ENCODE measurements at regions not wholly inside any gene's neighbourhood (a gene's known extent, or its start where the extent isn't known, plus 50 kb on each side); places are given as distances from the start of the nearest gene placed in this dataset.

DNA sequence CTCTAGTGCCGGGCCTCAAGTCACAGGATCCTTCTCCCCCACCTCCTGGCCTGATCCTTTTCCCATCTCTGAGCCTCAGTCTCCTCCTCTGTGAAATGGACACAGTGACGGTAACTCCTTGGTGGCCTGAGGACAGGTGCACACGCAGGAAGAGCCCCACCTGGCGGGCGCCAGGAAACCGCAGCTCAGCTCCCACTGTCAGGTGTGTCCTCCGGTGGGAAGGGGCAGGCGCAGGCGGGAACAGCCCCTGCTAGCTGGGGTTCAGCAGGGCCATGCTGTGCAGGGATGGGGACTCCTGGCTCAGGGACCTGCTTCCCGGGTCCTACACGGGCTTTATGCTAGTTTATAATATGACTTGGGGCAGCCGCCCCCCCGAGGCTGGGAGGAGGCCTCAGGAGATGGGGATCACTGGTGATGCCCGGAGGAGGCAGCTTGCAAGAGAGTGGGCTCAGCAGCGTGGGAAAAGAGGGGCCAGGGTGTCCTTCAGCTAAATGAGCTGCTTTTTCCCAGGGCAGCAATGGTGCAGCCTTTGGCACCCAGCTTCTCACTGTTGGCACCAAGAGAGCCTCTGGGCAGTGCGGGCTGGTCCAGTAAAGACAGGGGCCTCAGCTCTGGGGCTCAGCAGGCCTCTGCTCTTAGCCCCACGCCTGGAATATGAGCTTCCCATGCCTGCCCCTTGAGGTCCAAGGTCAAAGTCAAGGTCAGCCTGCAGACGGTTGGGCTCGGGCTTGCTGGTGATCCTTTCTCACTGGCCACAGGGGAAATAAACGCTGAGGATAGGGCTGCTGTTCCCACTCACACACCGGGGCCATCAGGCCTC, 68.0 kb upstream of the FAM20C start:
- ChIA-PET CTCF (no interaction called here), POLR2A (interaction anchor here (0.6 kb wide), 2 partner anchors 14 to 651 kb away, joined by 3 read pairs; no protein-coding TSS in a partner anchor)
- Histone ChIP-seq H3K9me3 (ENCODE audit: control extremely low read depth in 1 of 5, control insufficient read depth in 4 of 5, insufficient read depth in 2 of 5, low read depth in 1 of 5, low read length in 4 of 5) (no peaks in the 10 kb centered on the region), H3K27me3 (replicated peaks in 2 of 5; ENCODE audit: control insufficient read depth in 4 of 5, insufficient read depth in 5 of 5, low read length in 4 of 5) (no peaks in the 10 kb centered on the region), H3K36me3 (ENCODE audit: control insufficient read depth in 4 of 4, insufficient read depth in 4 of 4, low read length in 3 of 4) (no peaks in the 10 kb centered on the region), H3K27ac (ENCODE audit: insufficient read depth in 1 of 2, low read depth in 1 of 2, low read length in 2 of 2, poor library complexity in 1 of 2, severe bottlenecking in 2 of 2) (no peak overlapping the region), H3K4me1 (ENCODE audit: control extremely low read depth in 1 of 4, control insufficient read depth in 4 of 4, insufficient read depth in 4 of 4, low read length in 3 of 4) (peaks cover 0 to 8% (median 8%) of the 10 kb centered on the region in 4 experiments), H3K4me3 (ENCODE audit: control insufficient read depth in 1 of 7, extremely low read depth in 1 of 7, insufficient read depth in 4 of 7, low read depth in 2 of 7, low read length in 6 of 7) (no peak overlapping the region)
- DNase-seq, result no peak
- WGBS (ENCODE audit: insufficient coverage), result 97% methylated on average over 19 of the region's 21 CpGs

DNA sequence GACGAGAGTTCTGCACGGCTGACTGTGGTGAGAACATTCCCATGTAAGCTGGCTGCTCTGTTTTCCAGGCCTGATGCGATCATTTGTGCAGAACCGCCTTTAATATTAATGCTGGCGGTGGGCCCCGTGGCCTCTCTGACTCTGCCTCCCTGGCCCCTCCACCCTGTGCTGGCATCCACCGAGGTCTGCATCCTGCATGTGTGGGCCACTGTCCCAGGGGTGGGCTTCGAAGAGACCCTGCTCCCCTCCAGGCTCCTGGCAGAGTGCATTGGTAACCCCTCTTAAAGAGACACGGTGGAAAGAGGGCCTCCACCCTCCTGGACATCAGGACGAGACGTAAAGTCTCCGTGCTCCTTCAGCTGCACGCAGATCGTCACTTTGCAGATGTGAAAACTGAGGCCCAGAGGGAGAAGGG, 67.3 kb upstream of the FAM20C start:
- 96% methylated on average over 14 of the region's 14 CpGs for WGBS (ENCODE audit: insufficient coverage)
- ChIA-PET CTCF (no interaction called here), POLR2A (interaction anchor here (0.6 kb wide), 2 partner anchors 15 to 651 kb away, joined by 3 read pairs; no protein-coding TSS in a partner anchor)
- Histone ChIP-seq H3K36me3 (ENCODE audit: control insufficient read depth in 4 of 4, insufficient read depth in 4 of 4, low read length in 3 of 4) (no peaks in the 10 kb centered on the region), H3K27ac (ENCODE audit: insufficient read depth in 1 of 2, low read depth in 1 of 2, low read length in 2 of 2, poor library complexity in 1 of 2, severe bottlenecking in 2 of 2) (no peak overlapping the region), H3K4me3 (ENCODE audit: control insufficient read depth in 1 of 7, extremely low read depth in 1 of 7, insufficient read depth in 4 of 7, low read depth in 2 of 7, low read length in 6 of 7) (no peak overlapping the region), H3K9me3 (ENCODE audit: control extremely low read depth in 1 of 5, control insufficient read depth in 4 of 5, insufficient read depth in 2 of 5, low read depth in 1 of 5, low read length in 4 of 5) (no peaks in the 10 kb centered on the region), H3K27me3 (replicated peaks in 2 of 5; ENCODE audit: control insufficient read depth in 4 of 5, insufficient read depth in 5 of 5, low read length in 4 of 5) (no peaks in the 10 kb centered on the region), H3K4me1 (ENCODE audit: control extremely low read depth in 1 of 4, control insufficient read depth in 4 of 4, insufficient read depth in 4 of 4, low read length in 3 of 4) (peaks cover 0 to 1% (median under 1%) of the 10 kb centered on the region in 4 experiments)
- DNase-seq, result no peak

DNA sequence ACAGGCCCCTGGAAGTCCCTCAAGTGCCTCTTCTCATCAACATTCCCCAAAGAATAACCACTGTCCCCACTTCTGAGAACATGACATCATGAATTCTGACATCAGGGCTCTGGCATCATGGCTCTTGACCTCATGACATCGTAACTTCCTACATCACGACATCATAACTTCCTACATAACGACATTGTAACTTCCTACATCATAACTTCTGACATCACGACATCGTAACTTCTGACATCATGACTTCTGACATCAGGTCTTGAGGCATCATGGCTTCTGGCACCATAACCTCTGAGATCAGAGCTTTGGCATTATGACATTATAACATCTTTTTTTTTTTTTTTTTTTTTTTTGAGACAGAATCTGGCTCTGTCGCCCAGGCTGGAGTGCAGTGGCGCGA, 66.7 kb upstream of the FAM20C start:
- no peaks in the 10 kb centered on the region for H3K9me3 ChIP-seq (ENCODE audit: control extremely low read depth in 1 of 5, control insufficient read depth in 4 of 5, insufficient read depth in 2 of 5, low read depth in 1 of 5, low read length in 4 of 5)
- CTCF ChIA-PET, result no interaction called here
- H3K36me3 ChIP-seq (ENCODE audit: control insufficient read depth in 4 of 4, insufficient read depth in 4 of 4, low read length in 3 of 4), result no peaks in the 10 kb centered on the region
- no peaks in the 10 kb centered on the region for H3K4me1 ChIP-seq (ENCODE audit: control extremely low read depth in 1 of 4, control insufficient read depth in 4 of 4, insufficient read depth in 4 of 4, low read length in 3 of 4)
- 96% methylated on average over 5 of the region's 8 CpGs for WGBS (ENCODE audit: insufficient coverage)
- DNase-seq, result peak in 1 of 3 donors; percentile 17
- H3K27ac ChIP-seq (ENCODE audit: insufficient read depth in 1 of 2, low read depth in 1 of 2, low read length in 2 of 2, poor library complexity in 1 of 2, severe bottlenecking in 2 of 2), result no peak overlapping the region
- no peaks in the 10 kb centered on the region for H3K27me3 ChIP-seq (replicated peaks in 2 of 5; ENCODE audit: control insufficient read depth in 4 of 5, insufficient read depth in 5 of 5, low read length in 4 of 5)
- H3K4me3 ChIP-seq (ENCODE audit: control insufficient read depth in 1 of 7, extremely low read depth in 1 of 7, insufficient read depth in 4 of 7, low read depth in 2 of 7, low read length in 6 of 7), result no peak overlapping the region
- POLR2A ChIA-PET, result no interaction called here

DNA sequence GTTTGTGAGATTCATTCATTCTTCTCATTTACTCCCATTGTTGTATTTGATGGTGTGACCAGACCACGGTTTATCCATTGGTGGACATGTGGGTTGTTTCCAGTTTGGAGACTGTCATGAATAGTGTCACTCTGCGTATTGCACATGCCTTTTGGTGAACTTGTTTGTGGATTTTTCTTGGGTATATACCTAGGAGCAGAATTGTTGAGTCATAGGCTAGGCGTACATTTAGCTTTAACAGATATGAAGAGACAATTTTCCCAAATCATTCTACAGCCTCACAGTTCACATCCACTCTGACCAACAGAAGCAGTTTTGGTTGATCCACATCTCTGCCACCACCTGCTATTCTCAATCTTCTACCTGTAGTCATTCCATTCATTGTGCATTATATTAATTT, 66.0 kb upstream of the FAM20C start:
- H3K9me3 ChIP-seq (ENCODE audit: control extremely low read depth in 1 of 5, control insufficient read depth in 4 of 5, insufficient read depth in 2 of 5, low read depth in 1 of 5, low read length in 4 of 5), result no peaks in the 10 kb centered on the region
- no peaks in the 10 kb centered on the region for H3K36me3 ChIP-seq (ENCODE audit: control insufficient read depth in 4 of 4, insufficient read depth in 4 of 4, low read length in 3 of 4)
- H3K27me3 ChIP-seq (replicated peaks in 2 of 5; ENCODE audit: control insufficient read depth in 4 of 5, insufficient read depth in 5 of 5, low read length in 4 of 5), result no peaks in the 10 kb centered on the region
- ChIA-PET POLR2A (no interaction called here), CTCF (no interaction called here)
- DNase-seq, result no peak
- H3K27ac ChIP-seq (ENCODE audit: insufficient read depth in 1 of 2, low read depth in 1 of 2, low read length in 2 of 2, poor library complexity in 1 of 2, severe bottlenecking in 2 of 2), result no peak overlapping the region
- no peaks in the 10 kb centered on the region for H3K4me1 ChIP-seq (ENCODE audit: control extremely low read depth in 1 of 4, control insufficient read depth in 4 of 4, insufficient read depth in 4 of 4, low read length in 3 of 4)
- WGBS (ENCODE audit: insufficient coverage), result no CpG with 5 or more reads among the region's 3 CpGs
- H3K4me3 ChIP-seq (ENCODE audit: control insufficient read depth in 1 of 7, extremely low read depth in 1 of 7, insufficient read depth in 4 of 7, low read depth in 2 of 7, low read length in 6 of 7), result no peak overlapping the region

DNA sequence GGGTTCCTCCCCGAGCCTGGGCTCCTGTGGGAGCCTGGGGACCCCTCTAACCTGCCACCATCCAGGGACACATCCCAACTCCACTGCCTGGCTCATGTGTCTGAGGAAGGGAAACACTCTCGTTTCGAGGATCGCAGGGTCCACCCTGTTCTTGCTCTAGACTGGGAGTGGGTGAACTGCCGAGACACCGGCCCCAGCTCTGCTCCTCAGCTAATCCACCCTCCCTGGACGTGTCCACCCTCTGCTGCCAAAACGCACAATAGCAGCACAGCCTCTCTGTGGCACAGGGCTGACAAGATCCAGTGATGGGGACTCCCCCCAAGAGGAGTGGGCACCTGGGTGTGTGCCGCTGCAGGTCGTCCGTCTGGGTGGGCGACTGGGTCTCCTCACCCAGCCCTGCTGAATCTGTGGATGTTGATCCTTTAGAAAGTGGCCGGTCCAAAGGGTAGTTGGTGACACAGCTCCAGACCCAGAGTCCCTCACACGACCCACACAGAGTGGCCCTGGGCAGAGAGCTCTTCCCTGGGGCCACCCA, 65.2 kb upstream of the FAM20C start:
- H3K27me3 ChIP-seq (replicated peaks in 2 of 5; ENCODE audit: control insufficient read depth in 4 of 5, insufficient read depth in 5 of 5, low read length in 4 of 5), result no peaks in the 10 kb centered on the region
- no peaks in the 10 kb centered on the region for H3K4me1 ChIP-seq (ENCODE audit: control extremely low read depth in 1 of 4, control insufficient read depth in 4 of 4, insufficient read depth in 4 of 4, low read length in 3 of 4)
- CTCF ChIA-PET, result no interaction called here
- POLR2A ChIA-PET, result no interaction called here
- H3K36me3 ChIP-seq (ENCODE audit: control insufficient read depth in 4 of 4, insufficient read depth in 4 of 4, low read length in 3 of 4), result no peaks in the 10 kb centered on the region
- DNase-seq, result no peak
- H3K27ac ChIP-seq (ENCODE audit: insufficient read depth in 1 of 2, low read depth in 1 of 2, low read length in 2 of 2, poor library complexity in 1 of 2, severe bottlenecking in 2 of 2), result no peak overlapping the region
- WGBS (ENCODE audit: insufficient coverage), result 96% methylated on average over 13 of the region's 14 CpGs
- no peaks in the 10 kb centered on the region for H3K9me3 ChIP-seq (ENCODE audit: control extremely low read depth in 1 of 5, control insufficient read depth in 4 of 5, insufficient read depth in 2 of 5, low read depth in 1 of 5, low read length in 4 of 5)
- no peak overlapping the region for H3K4me3 ChIP-seq (ENCODE audit: control insufficient read depth in 1 of 7, extremely low read depth in 1 of 7, insufficient read depth in 4 of 7, low read depth in 2 of 7, low read length in 6 of 7)

DNA sequence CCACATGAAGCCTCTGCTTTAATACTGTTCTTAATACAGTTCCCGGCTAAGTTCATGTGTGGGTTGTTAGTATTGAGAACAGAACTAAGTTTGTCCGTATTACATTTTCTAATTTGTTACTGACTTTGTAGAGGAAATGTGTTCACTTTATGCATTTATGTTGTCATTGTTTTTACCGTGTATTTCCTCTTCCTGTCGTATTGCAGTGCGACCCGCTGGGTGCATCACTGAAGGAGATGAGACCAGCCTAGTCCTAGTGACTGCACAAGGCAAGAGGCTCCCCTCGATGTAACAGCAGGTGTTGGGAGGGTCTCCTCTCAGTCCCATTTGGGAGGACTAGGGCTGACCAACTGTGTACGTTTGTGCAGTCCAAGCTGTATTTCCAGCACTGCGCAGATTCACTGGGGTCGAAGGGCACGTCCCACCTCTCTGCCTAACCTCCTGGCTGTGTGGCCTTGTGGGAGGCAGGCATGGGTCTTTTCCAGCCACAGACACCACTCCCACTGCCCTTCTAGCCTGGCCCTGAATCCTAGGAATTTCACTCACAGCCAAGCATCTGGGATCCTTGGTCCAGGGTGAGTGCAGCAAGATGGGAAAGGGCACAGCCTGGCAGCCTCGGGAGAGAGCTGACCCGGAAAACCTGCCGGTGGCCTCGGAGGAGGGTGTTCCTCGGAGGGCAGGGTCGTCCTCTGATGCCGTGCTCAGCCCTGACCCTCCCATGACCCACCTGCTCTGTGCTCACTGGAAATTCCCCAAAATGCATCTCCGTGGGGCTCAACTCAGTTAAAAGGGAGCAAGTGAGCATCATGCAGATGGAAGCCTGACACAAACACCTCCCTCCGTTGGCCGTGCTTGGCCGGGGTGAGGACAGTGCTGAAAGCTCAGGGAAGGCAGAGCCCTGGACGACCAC, 63.9 kb upstream of the FAM20C start:
- no peaks in the 10 kb centered on the region for H3K27me3 ChIP-seq (replicated peaks in 2 of 5; ENCODE audit: control insufficient read depth in 4 of 5, insufficient read depth in 5 of 5, low read length in 4 of 5)

More for the DNA sequence above, 63.9 kb upstream of the FAM20C start:
- Histone ChIP-seq H3K9me3 (ENCODE audit: control extremely low read depth in 1 of 5, control insufficient read depth in 4 of 5, insufficient read depth in 2 of 5, low read depth in 1 of 5, low read length in 4 of 5) (no peaks in the 10 kb centered on the region), H3K36me3 (ENCODE audit: control insufficient read depth in 4 of 4, insufficient read depth in 4 of 4, low read length in 3 of 4) (no peaks in the 10 kb centered on the region), H3K4me3 (ENCODE audit: control insufficient read depth in 1 of 7, extremely low read depth in 1 of 7, insufficient read depth in 4 of 7, low read depth in 2 of 7, low read length in 6 of 7) (no peak overlapping the region), H3K27ac (ENCODE audit: insufficient read depth in 1 of 2, low read depth in 1 of 2, low read length in 2 of 2, poor library complexity in 1 of 2, severe bottlenecking in 2 of 2) (no peak overlapping the region), H3K4me1 (ENCODE audit: control extremely low read depth in 1 of 4, control insufficient read depth in 4 of 4, insufficient read depth in 4 of 4, low read length in 3 of 4) (no peaks in the 10 kb centered on the region)
- POLR2A ChIA-PET, result no interaction called here
- DNase-seq, result no peak
- 95% methylated on average over 23 of the region's 23 CpGs for WGBS (ENCODE audit: insufficient coverage)
- CTCF ChIA-PET, result no interaction called here
